ENCODE measurements at regions not wholly inside any gene's neighbourhood (a gene's known extent, or its start where the extent isn't known, plus 50 kb on each side); places are given as distances from the start of the nearest gene placed in this dataset.

- no CpG with 5 or more reads among the region's 1 CpG for WGBS (ENCODE audit: low lambda C conversion rate)
- H4K20me1 ChIP-seq (ENCODE audit: insufficient read depth): no peaks in the 10 kb centered on the region
- H3K4me3 ChIP-seq (ENCODE audit: low read depth in 2 of 2, low read length in 1 of 2): no peak overlapping the region
- TF ChIP-seq TEAD4 (IDR thresholded peaks at IDR 0.05; ENCODE audit: borderline replicate concordance, insufficient read depth): no peak
- TF ChIP-seq RFX5 (IDR thresholded peaks at IDR 0.05; ENCODE audit: low read length): no peak
- POLR2A ChIA-PET: no interaction called here
- no peak overlapping the region for H2AFZ ChIP-seq (ENCODE audit: low read depth)
- no peaks in the 10 kb centered on the region for H3K4me1 ChIP-seq (ENCODE audit: control insufficient read depth in 1 of 2, insufficient read depth in 2 of 2, low read depth in 1 of 2, low read length in 1 of 2)
- H3K9me3 ChIP-seq: no peaks in the 10 kb centered on the region
- H3K36me3 ChIP-seq (replicated peaks in 1 of 2; ENCODE audit: control insufficient read depth in 1 of 2, insufficient read depth in 2 of 2, low read length in 1 of 2): no peaks in the 10 kb centered on the region
- CTCF ChIA-PET: no interaction called here
- H3F3A ChIP-seq (replicated peaks; ENCODE audit: insufficient read depth): peaks cover 7% of the 10 kb centered on the region
- H3K27ac ChIP-seq (ENCODE audit: low read depth in 2 of 2, low read length in 1 of 2): no peak overlapping the region
- H3K79me2 ChIP-seq (ENCODE audit: insufficient read depth): no peaks in the 10 kb centered on the region
- H3K9ac ChIP-seq: no peak overlapping the region
- H3K27me3 ChIP-seq (ENCODE audit: insufficient read depth): no peaks in the 10 kb centered on the region; the same call in 1 of the 2 replicates
- no peaks in the 10 kb centered on the region for H3K9me2 ChIP-seq
- DNase-seq: no peak
- H3K4me2 ChIP-seq: no peak overlapping the region
Measured at GRCh38 chr5:3302228-3302627, 293.4 kb upstream of the IRX1 start.

GRCh38 chr5:3301306-3301705 is 294.3 kb upstream of the IRX1 start:
- Histone ChIP-seq H3K36me3 (replicated peaks in 1 of 2; ENCODE audit: control insufficient read depth in 1 of 2, insufficient read depth in 2 of 2, low read length in 1 of 2) (no peaks in the 10 kb centered on the region), H3K9ac (no peak overlapping the region), H3K9me3 (no peaks in the 10 kb centered on the region), H3K9me2 (no peaks in the 10 kb centered on the region), H3F3A (replicated peaks; ENCODE audit: insufficient read depth) (peaks cover 7% of the 10 kb centered on the region), H3K79me2 (ENCODE audit: insufficient read depth) (no peaks in the 10 kb centered on the region), H3K27me3 (ENCODE audit: insufficient read depth) (no peaks in the 10 kb centered on the region; the same call in 1 of the 2 replicates), H3K4me3 (ENCODE audit: low read depth in 2 of 2, low read length in 1 of 2) (no peak overlapping the region), H3K27ac (ENCODE audit: low read depth in 2 of 2, low read length in 1 of 2) (no peak overlapping the region), H3K4me1 (ENCODE audit: control insufficient read depth in 1 of 2, insufficient read depth in 2 of 2, low read depth in 1 of 2, low read length in 1 of 2) (no peaks in the 10 kb centered on the region), H2AFZ (ENCODE audit: low read depth) (no peak overlapping the region), H4K20me1 (ENCODE audit: insufficient read depth) (no peaks in the 10 kb centered on the region), H3K4me2 (no peak overlapping the region)
- no peak for DNase-seq
- CTCF ChIA-PET: no interaction called here
- POLR2A ChIA-PET: no interaction called here
- WGBS (ENCODE audit: low lambda C conversion rate): 13% methylated on average over 7 of the region's 10 CpGs
- TF ChIP-seq RAD21 (IDR thresholded peaks at IDR 0.05; ENCODE audit: low read length) (no peak), IRF3 (IDR thresholded peaks at IDR 0.05; ENCODE audit: low read depth, low read length) (no peak), MAX (IDR thresholded peaks at IDR 0.05; ENCODE audit: low read depth) (no peak)

GRCh38 chr5:3300726-3301125 is 294.9 kb upstream of the IRX1 start:
- no peaks in the 10 kb centered on the region for H3K79me2 ChIP-seq (ENCODE audit: insufficient read depth)
- no peaks in the 10 kb centered on the region; the same call in 1 of the 2 replicates for H3K27me3 ChIP-seq (ENCODE audit: insufficient read depth)
- no peaks in the 10 kb centered on the region for H4K20me1 ChIP-seq (ENCODE audit: insufficient read depth)
- H3K4me1 ChIP-seq (ENCODE audit: control insufficient read depth in 1 of 2, insufficient read depth in 2 of 2, low read depth in 1 of 2, low read length in 1 of 2): no peaks in the 10 kb centered on the region
- no peak overlapping the region for H2AFZ ChIP-seq (ENCODE audit: low read depth)
- 4% methylated on average over 13 of the region's 13 CpGs for WGBS (ENCODE audit: low lambda C conversion rate)
- H3K36me3 ChIP-seq (replicated peaks in 1 of 2; ENCODE audit: control insufficient read depth in 1 of 2, insufficient read depth in 2 of 2, low read length in 1 of 2): no peaks in the 10 kb centered on the region
- no peaks in the 10 kb centered on the region for H3K9me2 ChIP-seq
- DNase-seq: no peak
- POLR2A ChIA-PET: no interaction called here
- CTCF ChIA-PET: no interaction called here
- H3K4me2 ChIP-seq: no peak overlapping the region
- no peak overlapping the region for H3K9ac ChIP-seq
- no peak overlapping the region for H3K4me3 ChIP-seq (ENCODE audit: low read depth in 2 of 2, low read length in 1 of 2)
- no peak overlapping the region for H3K27ac ChIP-seq (ENCODE audit: low read depth in 2 of 2, low read length in 1 of 2)
- H3K9me3 ChIP-seq: no peaks in the 10 kb centered on the region
- peaks cover 7% of the 10 kb centered on the region for H3F3A ChIP-seq (replicated peaks; ENCODE audit: insufficient read depth)
- TF ChIP-seq NRF1 (IDR thresholded peaks at IDR 0.05; ENCODE audit: low read depth, low read length): no peak
- TF ChIP-seq EZH2phosphoT487 (IDR thresholded peaks at IDR 0.05; ENCODE audit: borderline replicate concordance, low read depth): no peak
- TF ChIP-seq FOXM1 (IDR thresholded peaks at IDR 0.05; ENCODE audit: low read depth): no peak
- no peak for TF ChIP-seq JUND (IDR thresholded peaks at IDR 0.05)
- no peak for TF ChIP-seq RFX5 (IDR thresholded peaks at IDR 0.05; ENCODE audit: low read length)
- no peak for TF ChIP-seq GABPA (IDR thresholded peaks at IDR 0.05; ENCODE audit: low read depth)
- TF ChIP-seq PBX3 (IDR thresholded peaks at IDR 0.05): no peak
- TF ChIP-seq FOSL2 (IDR thresholded peaks at IDR 0.05; ENCODE audit: borderline replicate concordance, low read depth): no peak
- TF ChIP-seq FOXJ3 (CRISPR knock-in tag; IDR thresholded peaks at IDR 0.05): no peak
- no peak for TF ChIP-seq USF1 (IDR thresholded peaks at IDR 0.05; ENCODE audit: borderline replicate concordance, low read depth)
- TF ChIP-seq TEAD4 (IDR thresholded peaks at IDR 0.05; ENCODE audit: borderline replicate concordance, insufficient read depth): no peak
- no peak for TF ChIP-seq EP300 (IDR thresholded peaks at IDR 0.05; ENCODE audit: borderline replicate concordance in 1 of 2, low read depth in 1 of 2, low read length in 1 of 2)
- no peak for TF ChIP-seq CHD2 (IDR thresholded peaks at IDR 0.05; ENCODE audit: low read length, partially characterized antibody)
- no peak for TF ChIP-seq RXRA (IDR thresholded peaks at IDR 0.05; ENCODE audit: borderline replicate concordance, low read depth)
- TF ChIP-seq CTCF (IDR thresholded peaks at IDR 0.05): no peak
- TF ChIP-seq NFIC (IDR thresholded peaks at IDR 0.05; ENCODE audit: borderline replicate concordance): no peak
